ENCODE measurements at regions not wholly inside any gene's neighbourhood (a gene's known extent, or its start where the extent isn't known, plus 50 kb on each side); places are given as distances from the start of the nearest gene placed in this dataset.

GRCh38 chr4:27568236-27568951 is 707.8 kb downstream of the STIM2 start:
- no peak for DNase-seq

GRCh38 chr4:27568952-27569319 is 708.3 kb downstream of the STIM2 start:
- DNase-seq: no peak

DNA sequence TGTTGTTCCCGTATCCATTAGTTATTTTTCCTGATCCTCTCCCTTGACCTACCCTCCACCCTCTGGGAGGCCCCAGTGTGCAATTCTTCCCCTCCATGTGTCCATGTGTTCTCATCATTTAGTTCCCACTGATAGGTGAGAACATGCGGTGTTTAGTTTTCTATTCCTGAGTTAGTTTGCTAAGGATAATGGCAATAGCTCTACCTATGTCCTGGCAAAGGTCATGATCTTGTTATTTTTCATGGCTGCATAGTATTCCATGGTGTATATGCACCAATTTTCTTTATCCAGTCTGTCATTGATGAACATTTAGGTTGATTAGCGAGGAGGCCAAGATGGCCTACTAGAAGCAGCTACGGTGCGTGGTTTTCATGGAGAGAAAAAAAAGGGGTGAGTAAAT is 714.1 kb downstream of the STIM2 start:
- DNase-seq: no peak

GRCh38 chr4:27577951-27578350 is 717.3 kb downstream of the STIM2 start:
- DNase-seq: no peak

DNA sequence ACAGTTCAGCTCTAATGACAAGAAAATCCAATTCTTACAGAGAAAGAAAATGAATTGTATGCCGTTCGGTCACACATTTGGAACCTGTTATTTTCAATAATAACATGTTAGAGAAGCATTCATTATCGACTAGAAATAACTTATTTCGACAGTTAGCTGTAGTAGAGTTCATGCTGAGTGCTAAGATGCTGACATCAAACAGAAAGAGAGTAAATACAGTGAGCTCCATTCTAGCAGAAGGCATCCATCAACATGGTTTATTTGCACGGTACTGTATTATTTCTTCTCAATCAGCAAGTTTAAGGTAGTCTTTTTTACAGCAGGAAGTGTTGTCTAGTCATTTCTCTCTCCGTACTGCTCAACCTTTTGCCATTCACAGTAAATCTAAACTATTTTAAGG is 732.1 kb downstream of the STIM2 start:
- no peak for DNase-seq

DNA sequence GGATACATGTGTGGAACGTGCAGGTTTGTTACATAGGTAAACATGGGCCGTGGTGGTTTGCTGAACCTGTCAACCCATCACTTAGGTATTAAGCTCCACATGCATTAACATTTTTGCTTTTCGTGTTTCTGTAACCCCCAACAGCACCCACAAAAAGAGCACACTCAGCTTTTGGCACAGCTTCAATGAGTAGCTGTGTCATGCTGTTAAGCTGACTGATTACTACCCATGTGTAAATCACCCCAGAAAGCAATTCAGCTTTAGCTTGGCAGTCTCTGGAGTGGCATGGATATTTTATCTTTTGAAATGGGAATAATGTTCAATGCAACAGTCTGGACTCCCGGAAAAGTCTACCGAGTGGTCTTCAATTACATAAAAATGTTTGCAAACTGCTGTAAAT is 734.3 kb downstream of the STIM2 start:
- DNase-seq: no peak

- no peak for DNase-seq
Measured at GRCh38 chr4:27595571-27596360, 735.1 kb downstream of the STIM2 start.

DNA sequence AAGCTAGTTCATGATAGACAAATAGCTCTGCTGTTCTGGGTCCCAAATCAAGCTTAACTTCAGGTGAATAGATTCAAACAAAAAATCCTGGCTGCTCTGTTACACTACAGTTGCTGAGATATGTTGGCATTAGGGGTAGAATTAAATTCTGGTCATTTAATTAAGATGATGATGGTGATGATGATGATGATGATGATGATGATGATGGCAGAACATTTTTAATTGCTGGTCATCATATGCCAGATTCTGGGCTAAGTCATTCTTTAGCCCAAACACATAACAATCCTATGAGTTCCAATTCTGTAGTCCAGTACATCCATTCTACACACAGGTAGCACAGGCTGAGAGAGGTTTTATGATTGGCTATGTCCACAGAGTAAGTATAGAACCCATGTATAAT is 741.5 kb downstream of the STIM2 start:
- DNase-seq: no peak

GRCh38 chr4:27604692-27605091 is 744.1 kb downstream of the STIM2 start:
- DNase-seq: no peak

- DNase-seq: no peak
Measured at GRCh38 chr4:27616166-27616565, 755.5 kb downstream of the STIM2 start.

GRCh38 chr4:27619435-27619834 is 758.8 kb downstream of the STIM2 start:
- DNase-seq: no peak

GRCh38 chr4:27620886-27621285 is 760.2 kb downstream of the STIM2 start:
- DNase-seq: no peak

DNA sequence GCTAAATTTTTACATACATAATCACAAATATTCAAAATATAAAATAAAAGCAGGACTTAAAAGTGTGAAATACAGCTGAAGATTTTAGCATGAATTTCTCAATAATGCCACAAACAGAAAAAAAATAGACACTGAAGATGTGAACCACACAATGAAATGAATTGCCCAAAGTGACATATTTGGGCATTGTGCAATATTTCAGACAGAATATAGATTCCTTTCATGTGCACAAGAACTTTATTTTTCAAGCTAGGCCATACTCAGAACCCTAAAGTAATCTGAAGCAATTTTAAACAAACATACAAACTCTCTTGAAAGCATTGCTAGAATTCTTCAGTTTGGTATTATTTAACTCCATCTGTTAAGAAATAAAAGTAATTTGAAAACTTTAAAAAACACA is 764.1 kb downstream of the STIM2 start:
- no peak for DNase-seq

- DNase-seq: no peak
Measured at GRCh38 chr4:27628609-27629008, 768.0 kb downstream of the STIM2 start.

GRCh38 chr4:27629532-27630225 is 769.0 kb downstream of the STIM2 start:
- DNase-seq: no peak

- no peak for DNase-seq
Measured at GRCh38 chr4:27635936-27636913, 775.6 kb downstream of the STIM2 start.

- DNase-seq: no peak
Measured at GRCh38 chr4:27638163-27638915, 777.7 kb downstream of the STIM2 start.

GRCh38 chr4:27643101-27643500 is 782.5 kb downstream of the STIM2 start:
- DNase-seq: no peak

DNA sequence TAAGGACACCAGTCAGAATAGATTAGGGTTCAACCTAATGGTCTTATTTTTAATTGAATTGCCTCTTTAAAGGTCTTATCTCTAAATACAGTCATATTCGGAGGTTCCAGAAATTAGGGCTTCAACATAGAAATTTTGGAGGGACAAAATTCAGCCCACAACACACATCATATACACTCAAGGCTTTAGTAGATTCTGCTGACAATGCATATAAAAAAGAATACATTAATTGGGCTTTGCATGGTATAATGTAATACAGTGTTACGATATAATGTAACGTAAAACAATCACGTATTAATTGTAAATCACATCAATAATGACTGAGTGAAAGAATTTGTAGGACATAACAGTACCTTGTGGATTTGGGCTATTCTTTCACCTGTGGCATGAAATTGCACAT is 787.8 kb downstream of the STIM2 start:
- DNase-seq: no peak

GRCh38 chr4:27662426-27662825 is 801.8 kb downstream of the STIM2 start:
- no peak for DNase-seq

DNA sequence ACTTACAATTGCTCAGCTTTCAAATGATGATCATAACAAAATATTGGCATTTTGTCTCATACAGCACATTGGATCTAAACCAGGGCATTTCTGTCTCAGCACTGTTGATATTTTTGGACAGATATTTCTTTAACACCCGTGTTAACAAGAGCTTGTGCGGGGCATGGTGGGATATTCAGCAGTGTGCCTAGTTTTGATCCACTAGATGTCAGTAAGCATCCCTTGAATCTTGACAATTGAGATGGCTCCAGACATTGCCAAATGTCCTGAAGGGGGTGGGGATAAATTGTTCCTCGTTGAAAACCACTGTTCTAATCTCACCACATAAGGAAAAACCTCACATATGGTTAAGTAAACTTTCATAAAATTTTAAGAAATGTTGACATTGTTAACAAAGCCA is 806.3 kb downstream of the STIM2 start:
- no peak for DNase-seq

GRCh38 chr4:27668001-27668400 is 807.4 kb downstream of the STIM2 start:
- DNase-seq: no peak
